GM23248 (cell line): ENCODE measurements at regions not wholly inside any gene's neighbourhood (a gene's known extent, or its start where the extent isn't known, plus 50 kb on each side); places are given as distances from the start of the nearest gene placed in this dataset.

ENCODE experiments used
- EZH2 ChIP-seq: fragments of 200-600 bp; sonication (generic); IDR thresholded peaks from 2 replicates; pipeline ENCODE4 v1.6.1; 2018; ENCODE audit warnings: antibody characterized with exemption, mild to moderate bottlenecking; ENCODE audit not compliant: insufficient read depth, poor library complexity, severe bottlenecking
- EZH2phosphoT487 ChIP-seq: fragments of 200-600 bp; sonication (generic); IDR thresholded peaks from 2 replicates; pipeline ENCODE4 v1.6.1; 2018; ENCODE audit warnings: antibody characterized with exemption, moderate library complexity, mild to moderate bottlenecking, low read depth; ENCODE audit not compliant: insufficient read depth

GRCh38 chr1:14435368-14436023, 163.0 kb upstream of the KAZN start:
- no peak for TF ChIP-seq EZH2
- TF ChIP-seq EZH2phosphoT487 = no peak
